ENCODE measurements at regions not wholly inside any gene's neighbourhood (a gene's known extent, or its start where the extent isn't known, plus 50 kb on each side); places are given as distances from the start of the nearest gene placed in this dataset.

GRCh38 chr21:23402929-23403520, 2204.3 kb downstream of the MRPL39 start:
- Mint-ChIP-seq H3K27me3 (ENCODE audit: low read depth) (no peaks in the 10 kb centered on the region), H3K4me3 (no peak overlapping the region), H3K9me3 (no peaks in the 10 kb centered on the region), H3K27ac (no peak overlapping the region), H3K36me3 (ENCODE audit: insufficient read depth in 2 of 2) (no peaks in the 10 kb centered on the region), H3K4me1 (ENCODE audit: low read depth) (no peaks in the 10 kb centered on the region)
- no peak for DNase-seq
- ATAC-seq (replicated peaks in 1 of 2), result no peak

- no peak overlapping the region for H3K27ac Mint-ChIP-seq
- no peaks in the 10 kb centered on the region for H3K27me3 Mint-ChIP-seq (ENCODE audit: low read depth)
- H3K4me3 Mint-ChIP-seq, result no peak overlapping the region
- no peaks in the 10 kb centered on the region for H3K36me3 Mint-ChIP-seq (ENCODE audit: insufficient read depth in 2 of 2)
- H3K9me3 Mint-ChIP-seq, result no peaks in the 10 kb centered on the region
- DNase-seq, result no peak
- no peaks in the 10 kb centered on the region for H3K4me1 Mint-ChIP-seq (ENCODE audit: low read depth)
- no peak for ATAC-seq (replicated peaks in 1 of 2)
These were observed 2206.0 kb downstream of the MRPL39 start for GRCh38 chr21:23401278-23401677.

- Mint-ChIP-seq H3K36me3 (ENCODE audit: insufficient read depth in 2 of 2) (no peaks in the 10 kb centered on the region), H3K9me3 (no peaks in the 10 kb centered on the region), H3K4me1 (ENCODE audit: low read depth) (no peaks in the 10 kb centered on the region), H3K27me3 (ENCODE audit: low read depth) (no peaks in the 10 kb centered on the region), H3K27ac (no peak overlapping the region), H3K4me3 (no peak overlapping the region)
- DNase-seq (no peak), ATAC-seq (replicated peaks in 1 of 2) (no peak)
These were observed 2208.6 kb downstream of the MRPL39 start for GRCh38 chr21:23398726-23399125.

- no peak for ATAC-seq (replicated peaks in 1 of 2)
These were observed 2212.8 kb downstream of the MRPL39 start for GRCh38 chr21:23394458-23394857.

GRCh38 chr21:23384679-23385078, 2222.6 kb downstream of the MRPL39 start:
- Mint-ChIP-seq H3K9me3 (no peaks in the 10 kb centered on the region), H3K4me3 (no peak overlapping the region), H3K4me1 (ENCODE audit: low read depth) (no peaks in the 10 kb centered on the region), H3K27ac (no peak overlapping the region), H3K36me3 (ENCODE audit: insufficient read depth in 2 of 2) (no peaks in the 10 kb centered on the region), H3K27me3 (ENCODE audit: low read depth) (no peaks in the 10 kb centered on the region)
- ATAC-seq (replicated peaks in 1 of 2) (no peak), DNase-seq (no peak)

More at GRCh38 chr21:23394458-23394857, 2212.8 kb downstream of the MRPL39 start:
- DNase-seq, result no peak
- Mint-ChIP-seq H3K36me3 (ENCODE audit: insufficient read depth in 2 of 2) (no peaks in the 10 kb centered on the region), H3K9me3 (no peaks in the 10 kb centered on the region), H3K4me3 (no peak overlapping the region), H3K4me1 (ENCODE audit: low read depth) (no peaks in the 10 kb centered on the region), H3K27me3 (ENCODE audit: low read depth) (no peaks in the 10 kb centered on the region), H3K27ac (no peak overlapping the region)

GRCh38 chr21:23374155-23374554, 2233.1 kb downstream of the MRPL39 start:
- Mint-ChIP-seq H3K4me1 (ENCODE audit: low read depth) (no peaks in the 10 kb centered on the region), H3K27ac (no peak overlapping the region), H3K9me3 (peaks cover 0 to 4% of the 10 kb centered on the region in 2 donors), H3K4me3 (no peak overlapping the region), H3K27me3 (ENCODE audit: low read depth) (no peaks in the 10 kb centered on the region), H3K36me3 (ENCODE audit: insufficient read depth in 2 of 2) (no peaks in the 10 kb centered on the region)
- ATAC-seq (replicated peaks in 1 of 2), result no peak
- DNase-seq, result no peak

- Mint-ChIP-seq H3K36me3 (ENCODE audit: insufficient read depth in 2 of 2) (peaks cover 0 to 2% of the 10 kb centered on the region in 2 donors), H3K4me3 (no peak overlapping the region), H3K27me3 (ENCODE audit: low read depth) (no peaks in the 10 kb centered on the region), H3K4me1 (ENCODE audit: low read depth) (no peaks in the 10 kb centered on the region), H3K27ac (no peak overlapping the region), H3K9me3 (peaks cover 5 to 11% of the 10 kb centered on the region in 2 donors)
- DNase-seq, result no peak
- ATAC-seq (replicated peaks in 1 of 2), result no peak
These were observed 2250.4 kb downstream of the MRPL39 start for GRCh38 chr21:23356905-23357304.

GRCh38 chr21:23316190-23316589, 2291.1 kb downstream of the MRPL39 start:
- Mint-ChIP-seq H3K4me3 (no peak overlapping the region), H3K9me3 (peaks cover 1 to 2% of the 10 kb centered on the region in 2 donors), H3K27me3 (ENCODE audit: low read depth) (no peaks in the 10 kb centered on the region), H3K4me1 (ENCODE audit: low read depth) (no peaks in the 10 kb centered on the region), H3K27ac (no peak overlapping the region), H3K36me3 (ENCODE audit: insufficient read depth in 2 of 2) (no peaks in the 10 kb centered on the region)
- no peak for DNase-seq
- ATAC-seq (replicated peaks in 1 of 2), result no peak

- Mint-ChIP-seq H3K9me3 (peaks cover 2 to 3% of the 10 kb centered on the region in 2 donors), H3K4me1 (ENCODE audit: low read depth) (no peaks in the 10 kb centered on the region), H3K27me3 (ENCODE audit: low read depth) (no peaks in the 10 kb centered on the region), H3K27ac (no peak overlapping the region), H3K36me3 (ENCODE audit: insufficient read depth in 2 of 2) (no peaks in the 10 kb centered on the region), H3K4me3 (no peak overlapping the region)
- ATAC-seq (replicated peaks in 1 of 2) (no peak), DNase-seq (no peak)
These were observed 2298.5 kb downstream of the MRPL39 start for GRCh38 chr21:23308741-23309140.

GRCh38 chr21:23307065-23307464, 2300.2 kb downstream of the MRPL39 start:
- no peaks in the 10 kb centered on the region for H3K4me1 Mint-ChIP-seq (ENCODE audit: low read depth)
- peaks cover 0 to 3% of the 10 kb centered on the region in 2 donors for H3K9me3 Mint-ChIP-seq
- no peaks in the 10 kb centered on the region for H3K36me3 Mint-ChIP-seq (ENCODE audit: insufficient read depth in 2 of 2)
- no peak overlapping the region for H3K4me3 Mint-ChIP-seq
- no peak overlapping the region for H3K27ac Mint-ChIP-seq
- no peaks in the 10 kb centered on the region for H3K27me3 Mint-ChIP-seq (ENCODE audit: low read depth)
- ATAC-seq (replicated peaks in 1 of 2), result no peak
- no peak for DNase-seq

GRCh38 chr21:23292292-23292691, 2294.1 kb downstream of the NCAM2 start:
- Mint-ChIP-seq H3K27me3 (ENCODE audit: low read depth) (no peaks in the 10 kb centered on the region), H3K36me3 (ENCODE audit: insufficient read depth in 2 of 2) (no peaks in the 10 kb centered on the region), H3K9me3 (peaks cover 5 to 6% of the 10 kb centered on the region in 2 donors), H3K27ac (no peak overlapping the region), H3K4me3 (no peak overlapping the region), H3K4me1 (ENCODE audit: low read depth) (no peaks in the 10 kb centered on the region)
- ATAC-seq (replicated peaks in 1 of 2) (no peak), DNase-seq (no peak)

- peaks cover 3% of the 10 kb centered on the region in 2 donors for H3K9me3 Mint-ChIP-seq
- no peaks in the 10 kb centered on the region for H3K27me3 Mint-ChIP-seq (ENCODE audit: low read depth)
- no peaks in the 10 kb centered on the region for H3K36me3 Mint-ChIP-seq (ENCODE audit: insufficient read depth in 2 of 2)
- H3K4me1 Mint-ChIP-seq (ENCODE audit: low read depth), result no peaks in the 10 kb centered on the region
- ATAC-seq (replicated peaks in 1 of 2) (no peak), DNase-seq (no peak)
- H3K4me3 Mint-ChIP-seq, result no peak overlapping the region
- H3K27ac Mint-ChIP-seq, result no peak overlapping the region
These were observed 2283.7 kb downstream of the NCAM2 start for GRCh38 chr21:23281917-23282316.

GRCh38 chr21:23249760-23250159, 2251.6 kb downstream of the NCAM2 start:
- no peaks in the 10 kb centered on the region for H3K4me1 Mint-ChIP-seq (ENCODE audit: low read depth)
- DNase-seq (no peak), ATAC-seq (replicated peaks in 1 of 2) (no peak)
- no peaks in the 10 kb centered on the region for H3K36me3 Mint-ChIP-seq (ENCODE audit: insufficient read depth in 2 of 2)
- no peak overlapping the region for H3K4me3 Mint-ChIP-seq
- no peaks in the 10 kb centered on the region for H3K27me3 Mint-ChIP-seq (ENCODE audit: low read depth)
- no peak overlapping the region for H3K27ac Mint-ChIP-seq
- no peaks in the 10 kb centered on the region for H3K9me3 Mint-ChIP-seq

- ATAC-seq (replicated peaks in 1 of 2) (no peak), DNase-seq (no peak)
- Mint-ChIP-seq H3K36me3 (ENCODE audit: insufficient read depth in 2 of 2) (no peaks in the 10 kb centered on the region), H3K4me3 (no peak overlapping the region), H3K27me3 (ENCODE audit: low read depth) (no peaks in the 10 kb centered on the region), H3K27ac (no peak overlapping the region), H3K9me3 (no peaks in the 10 kb centered on the region), H3K4me1 (ENCODE audit: low read depth) (no peaks in the 10 kb centered on the region)
These were observed 2249.1 kb downstream of the NCAM2 start for GRCh38 chr21:23247334-23247733.

Data from activated T-cell treated with anti-CD3 and anti-CD28 coated beads, Interleukin-2, amount 50 U/mL, for 72 hours (primary cell).